ENCODE measurements at regions not wholly inside any gene's neighbourhood (a gene's known extent, or its start where the extent isn't known, plus 50 kb on each side); places are given as distances from the start of the nearest gene placed in this dataset.

DNA sequence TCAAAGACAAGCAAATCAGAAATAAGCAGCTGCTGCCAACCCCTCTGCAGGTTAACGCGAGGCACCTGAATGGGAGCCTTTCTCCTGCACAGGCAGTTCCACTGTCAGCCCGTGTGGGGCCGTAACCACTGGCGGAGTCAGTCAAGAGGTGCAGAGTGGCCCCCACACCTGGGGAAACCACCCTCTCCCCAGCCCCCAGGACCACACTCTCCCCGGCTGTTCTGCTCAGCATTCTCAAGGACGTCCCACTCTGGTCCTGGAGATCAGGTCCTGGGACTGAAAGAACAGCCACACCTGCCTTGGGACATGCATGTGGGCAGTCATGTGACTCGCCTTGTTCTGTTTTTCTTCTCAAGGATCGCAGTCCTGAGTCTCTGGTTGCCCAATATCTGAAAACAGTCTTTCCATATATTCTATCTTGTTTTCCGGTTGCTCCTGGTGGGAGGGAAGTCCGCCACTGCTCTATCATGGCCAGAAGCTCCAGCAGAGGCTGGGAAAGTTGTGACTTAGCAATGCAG, 252.5 kb downstream of the PTPRU start:
- Histone ChIP-seq H2AFZ (replicated peaks) (no peak overlapping the region), H3K36me3 (no peaks in the 10 kb centered on the region), H3K27me3 (no peaks in the 10 kb centered on the region), H3K4me2 (no peak overlapping the region), H3F3A (ENCODE audit: low read depth) (no peaks in the 10 kb centered on the region), H3K27ac (no peak overlapping the region), H3K4me1 (no peaks in the 10 kb centered on the region), H3K9me3 (ENCODE audit: low read depth) (no peaks in the 10 kb centered on the region), H3K9ac (no peak overlapping the region), H3K4me3 (no peak overlapping the region), H4K20me1 (ENCODE audit: low read depth) (no peaks in the 10 kb centered on the region), H3K79me2 (ENCODE audit: low read depth) (no peaks in the 10 kb centered on the region)
- no peak for DNase-seq (ENCODE audit: low spot score)
- Mint-ChIP-seq H3K4me1 (peaks cover 17% of the 10 kb centered on the region), H3K27me3 (ENCODE audit: insufficient read depth, low read depth) (peaks cover 4% of the 10 kb centered on the region), H3K27ac (no peak overlapping the region), H3K36me3 (no peaks in the 10 kb centered on the region), H3K4me3 (no peak overlapping the region), H3K9me3 (peaks cover 2% of the 10 kb centered on the region)
- TF ChIP-seq EZH2phosphoT487 (IDR thresholded peaks at IDR 0.05) = no peak
- TF ChIP-seq EZH2 (IDR thresholded peaks at IDR 0.05) = no peak
- TF ChIP-seq, protein P1, sequence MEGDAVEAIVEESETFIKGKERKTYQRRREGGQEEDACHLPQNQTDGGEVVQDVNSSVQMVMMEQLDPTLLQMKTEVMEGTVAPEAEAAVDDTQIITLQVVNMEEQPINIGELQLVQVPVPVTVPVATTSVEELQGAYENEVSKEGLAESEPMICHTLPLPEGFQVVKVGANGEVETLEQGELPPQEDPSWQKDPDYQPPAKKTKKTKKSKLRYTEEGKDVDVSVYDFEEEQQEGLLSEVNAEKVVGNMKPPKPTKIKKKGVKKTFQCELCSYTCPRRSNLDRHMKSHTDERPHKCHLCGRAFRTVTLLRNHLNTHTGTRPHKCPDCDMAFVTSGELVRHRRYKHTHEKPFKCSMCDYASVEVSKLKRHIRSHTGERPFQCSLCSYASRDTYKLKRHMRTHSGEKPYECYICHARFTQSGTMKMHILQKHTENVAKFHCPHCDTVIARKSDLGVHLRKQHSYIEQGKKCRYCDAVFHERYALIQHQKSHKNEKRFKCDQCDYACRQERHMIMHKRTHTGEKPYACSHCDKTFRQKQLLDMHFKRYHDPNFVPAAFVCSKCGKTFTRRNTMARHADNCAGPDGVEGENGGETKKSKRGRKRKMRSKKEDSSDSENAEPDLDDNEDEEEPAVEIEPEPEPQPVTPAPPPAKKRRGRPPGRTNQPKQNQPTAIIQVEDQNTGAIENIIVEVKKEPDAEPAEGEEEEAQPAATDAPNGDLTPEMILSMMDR (IDR thresholded peaks at IDR 0.05) = no peak

DNA sequence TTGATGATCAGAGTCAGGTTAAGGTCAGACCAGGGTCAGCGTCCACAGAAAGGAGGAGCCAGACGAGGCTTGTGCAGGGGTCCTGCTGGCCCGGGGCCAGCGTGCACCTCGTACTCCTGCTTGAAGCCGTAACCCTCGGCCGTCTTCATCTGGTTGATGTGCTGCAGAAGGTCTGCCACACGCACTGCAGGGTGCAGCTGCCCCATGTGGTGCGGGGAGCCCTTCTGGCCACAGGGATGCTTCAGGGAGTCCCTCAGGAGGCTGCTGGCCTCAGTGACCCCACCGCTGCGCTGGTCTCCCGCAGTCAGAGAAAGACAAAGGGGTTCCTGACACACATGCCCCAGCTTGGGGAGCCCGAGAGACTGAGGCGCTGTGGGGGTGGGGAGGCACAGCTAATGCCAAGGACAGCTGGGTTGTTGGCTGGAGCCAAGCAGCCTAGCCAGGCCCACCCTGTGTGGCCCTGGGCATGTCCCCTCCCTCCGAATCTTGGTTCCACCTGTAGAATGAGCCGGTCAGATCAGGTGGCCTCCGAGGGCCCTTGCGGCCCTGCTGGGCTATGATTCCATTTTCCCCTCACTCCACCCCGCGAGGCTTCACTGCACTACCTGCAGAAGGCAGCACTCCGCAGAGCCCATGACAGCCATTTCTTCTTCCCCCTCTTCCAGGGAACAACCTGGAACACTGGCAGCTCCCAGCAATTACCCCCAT, 251.9 kb downstream of the PTPRU start:
- H3K9me3 Mint-ChIP-seq = peaks cover 2% of the 10 kb centered on the region
- peaks cover 4% of the 10 kb centered on the region for H3K27me3 Mint-ChIP-seq (ENCODE audit: insufficient read depth, low read depth)
- peaks cover 17% of the 10 kb centered on the region for H3K4me1 Mint-ChIP-seq
- no peaks in the 10 kb centered on the region for H4K20me1 ChIP-seq (ENCODE audit: low read depth)
- H3K27ac ChIP-seq = no peak overlapping the region
- no peak overlapping the region for H3K4me3 Mint-ChIP-seq
- no peak overlapping the region for H3K27ac Mint-ChIP-seq
- H3K4me2 ChIP-seq = no peak overlapping the region
- no peaks in the 10 kb centered on the region for H3K79me2 ChIP-seq (ENCODE audit: low read depth)
- H3K36me3 Mint-ChIP-seq = no peaks in the 10 kb centered on the region
- DNase-seq (ENCODE audit: low spot score) = no peak
- H3K27me3 ChIP-seq = no peaks in the 10 kb centered on the region
- TF ChIP-seq EZH2phosphoT487 (IDR thresholded peaks at IDR 0.05) (no peak), EZH2 (IDR thresholded peaks at IDR 0.05) (no peak)
- TF ChIP-seq, protein P1 (IDR thresholded peaks at IDR 0.05) = no peak
- no peak overlapping the region for H2AFZ ChIP-seq (replicated peaks)
- no peak overlapping the region for H3K9ac ChIP-seq
- H3K36me3 ChIP-seq = no peaks in the 10 kb centered on the region
- H3K9me3 ChIP-seq (ENCODE audit: low read depth) = no peaks in the 10 kb centered on the region
- H3F3A ChIP-seq (ENCODE audit: low read depth) = no peaks in the 10 kb centered on the region
- H3K4me3 ChIP-seq = no peak overlapping the region
- no peaks in the 10 kb centered on the region for H3K4me1 ChIP-seq

DNA sequence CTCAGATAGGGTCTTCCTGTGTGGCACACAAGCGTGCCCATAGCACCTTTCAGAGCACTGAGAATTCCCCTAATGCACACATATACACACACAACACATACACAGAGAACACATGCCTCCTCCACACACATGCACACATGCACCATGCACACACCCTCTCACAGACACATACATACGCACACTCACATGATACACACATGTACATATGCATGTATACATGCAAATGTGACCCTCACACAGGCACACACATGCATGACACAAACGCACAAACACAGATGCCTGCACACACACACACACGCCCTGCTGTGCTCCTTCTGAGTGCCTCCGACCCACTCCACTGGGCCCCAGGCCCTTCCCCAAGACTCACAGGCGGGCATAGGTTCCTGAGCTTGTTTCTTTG, 251.0 kb downstream of the PTPRU start:
- H3K36me3 Mint-ChIP-seq = no peaks in the 10 kb centered on the region
- TF ChIP-seq, protein P1 (IDR thresholded peaks at IDR 0.05) = no peak
- TF ChIP-seq EZH2 (IDR thresholded peaks at IDR 0.05) (no peak), EZH2phosphoT487 (IDR thresholded peaks at IDR 0.05) (no peak)
- Histone ChIP-seq H3K9me3 (ENCODE audit: low read depth) (no peaks in the 10 kb centered on the region), H3K79me2 (ENCODE audit: low read depth) (no peaks in the 10 kb centered on the region), H3K36me3 (no peaks in the 10 kb centered on the region), H2AFZ (replicated peaks) (no peak overlapping the region), H4K20me1 (ENCODE audit: low read depth) (no peaks in the 10 kb centered on the region), H3F3A (ENCODE audit: low read depth) (no peaks in the 10 kb centered on the region), H3K9ac (no peak overlapping the region), H3K27ac (no peak overlapping the region), H3K4me2 (no peak overlapping the region), H3K27me3 (no peaks in the 10 kb centered on the region), H3K4me3 (no peak overlapping the region), H3K4me1 (no peaks in the 10 kb centered on the region)
- peaks cover 4% of the 10 kb centered on the region for H3K27me3 Mint-ChIP-seq (ENCODE audit: insufficient read depth, low read depth)
- H3K4me3 Mint-ChIP-seq = no peak overlapping the region
- H3K4me1 Mint-ChIP-seq = peaks cover 17% of the 10 kb centered on the region
- H3K9me3 Mint-ChIP-seq = peaks cover 2% of the 10 kb centered on the region
- H3K27ac Mint-ChIP-seq = no peak overlapping the region
- no peak for DNase-seq (ENCODE audit: low spot score)

Data from neural progenitor cell (in vitro differentiated cells).